Superior temporal gyrus (tissue), 1 donor: ENCODE measurements at regions not wholly inside any gene's neighbourhood (a gene's known extent, or its start where the extent isn't known, plus 50 kb on each side); places are given as distances from the start of the nearest gene placed in this dataset.
"Not testable (repeated sequence)": the region's sequence is repeated elsewhere in the genome, so short reads cannot be mapped to it uniquely, and the experiment has no call there.

Experiments used
- DNase-seq: peaks from one replicate; pipeline ENCODE4 v3.0.0-alpha.2; 2016; ENCODE audit errors: extremely low spot score

GRCh38 chr1:103469801-103470200, 55.7 kb upstream of the RNPC3 start:
- no peak for DNase-seq

- DNase-seq, result no peak
Measured at GRCh38 chr1:103467100-103467499, 58.4 kb upstream of the RNPC3 start.

- peak; percentile 64 for DNase-seq
Measured at GRCh38 chr1:103461161-103462105, 64.1 kb upstream of the RNPC3 start.

- no peak for DNase-seq
Measured at GRCh38 chr1:103460511-103460910, 65.0 kb upstream of the RNPC3 start.

- DNase-seq, result no peak
Measured at GRCh38 chr1:103459346-103459745, 66.2 kb upstream of the RNPC3 start.

GRCh38 chr1:103457886-103458455, 67.5 kb upstream of the RNPC3 start:
- no peak for DNase-seq

GRCh38 chr1:103448560-103448959, 76.9 kb upstream of the RNPC3 start:
- DNase-seq, result no peak

GRCh38 chr1:103447471-103447870, 78.0 kb upstream of the RNPC3 start:
- DNase-seq, result no peak

GRCh38 chr1:103441342-103441741, 84.2 kb upstream of the RNPC3 start:
- no peak for DNase-seq

GRCh38 chr1:103436568-103437100, 88.9 kb upstream of the RNPC3 start:
- not testable (repeated sequence) for DNase-seq

GRCh38 chr1:103435443-103435842, 90.1 kb upstream of the RNPC3 start:
- no peak for DNase-seq

- DNase-seq, result no peak
Measured at GRCh38 chr1:103424650-103425049, 100.8 kb upstream of the RNPC3 start.

GRCh38 chr1:103416681-103417286, 108.7 kb upstream of the RNPC3 start:
- no peak for DNase-seq

- DNase-seq, result no peak
Measured at GRCh38 chr1:103387898-103388297, 137.6 kb upstream of the RNPC3 start.

- DNase-seq, result no peak
Measured at GRCh38 chr1:103373991-103374390, 151.5 kb upstream of the RNPC3 start.

GRCh38 chr1:103372866-103373265, 152.6 kb upstream of the RNPC3 start:
- no peak for DNase-seq

GRCh38 chr1:103371234-103371633, 154.3 kb upstream of the RNPC3 start:
- no peak for DNase-seq

- no peak for DNase-seq
Measured at GRCh38 chr1:103367186-103367585, 158.3 kb upstream of the RNPC3 start.

GRCh38 chr1:103365860-103366569, 159.5 kb upstream of the RNPC3 start:
- no peak for DNase-seq

- no peak for DNase-seq
Measured at GRCh38 chr1:103363008-103363365, 162.5 kb upstream of the RNPC3 start.

- no peak for DNase-seq
Measured at GRCh38 chr1:103362348-103363007, 163.0 kb upstream of the RNPC3 start.
